Head of caudate nucleus (tissue), 42 donors: ENCODE measurements at regions not wholly inside any gene's neighbourhood (a gene's known extent, or its start where the extent isn't known, plus 50 kb on each side); places are given as distances from the start of the nearest gene placed in this dataset.
"Not testable (repeated sequence)": the region's sequence is repeated elsewhere in the genome, so short reads cannot be mapped to it uniquely, and the experiment has no call there.

ENCODE experiments used
- DNase-seq, 42 donors: peaks; one replicate each; pipeline versions ENCODE4 v3.0.0 to v3.0.0-alpha.2; 2020 to 2021; ENCODE audit warnings: mixed read lengths in 7 of 42
- intact Hi-C: fragments of 100-400 bp; cut with DNase I; formaldehyde crosslinking; loops from one replicate; pipeline ENCODE4 v1.15.0; 2022

- peak in 29 of 42 donors; percentile 2 to 45 (median 19) for DNase-seq
- intact Hi-C loops: no loop called here
Measured at GRCh38 chr3:178967177-178967532, 104.5 kb downstream of the ZMAT3 start.

GRCh38 chr3:178966299-178967176 lies 105.1 kb downstream of the ZMAT3 start:
- intact Hi-C loops: no loop called here
- peak in 20 of 42 donors; percentile 2 to 54 (median 28) for DNase-seq

- DNase-seq: no peak
- intact Hi-C loops: no loop called here
Measured at GRCh38 chr3:178964551-178964950, 107.1 kb downstream of the ZMAT3 start.

GRCh38 chr3:178960918-178961317 lies 110.7 kb downstream of the ZMAT3 start:
- intact Hi-C loops: no loop called here
- no peak for DNase-seq

- intact Hi-C loops: no loop called here
- no peak for DNase-seq
Measured at GRCh38 chr3:178960181-178960580, 111.4 kb downstream of the ZMAT3 start.

GRCh38 chr3:178950676-178951075 lies 120.9 kb downstream of the ZMAT3 start:
- intact Hi-C loops: no loop called here
- DNase-seq: no peak

- intact Hi-C loops: no loop called here
- DNase-seq: no peak
Measured at GRCh38 chr3:178949896-178950295, 121.7 kb downstream of the ZMAT3 start.

GRCh38 chr3:178948546-178948945 lies 123.1 kb downstream of the ZMAT3 start:
- intact Hi-C loops: no loop called here
- no peak for DNase-seq

- intact Hi-C loops: no loop called here
- DNase-seq: no peak
Measured at GRCh38 chr3:178947738-178948137, 123.9 kb downstream of the ZMAT3 start.

- DNase-seq, intact Hi-C loops: not testable (repeated sequence)
Measured at GRCh38 chr3:178942261-178942660, 129.3 kb downstream of the ZMAT3 start.

GRCh38 chr3:178930116-178930515 lies 141.5 kb downstream of the ZMAT3 start:
- DNase-seq: no peak
- intact Hi-C loops: no loop called here

GRCh38 chr3:178916223-178916622 lies 155.4 kb downstream of the ZMAT3 start:
- intact Hi-C loops: no loop called here
- DNase-seq: no peak

- DNase-seq: no peak
- intact Hi-C loops: no loop called here
Measured at GRCh38 chr3:178915365-178915764, 156.2 kb downstream of the ZMAT3 start.

GRCh38 chr3:178907081-178907480 lies 164.5 kb downstream of the ZMAT3 start:
- intact Hi-C loops: no loop called here
- no peak for DNase-seq

- DNase-seq: no peak
- intact Hi-C loops: no loop called here
Measured at GRCh38 chr3:178901204-178901603, 170.4 kb downstream of the ZMAT3 start.

- intact Hi-C loops: no loop called here
Measured at GRCh38 chr3:178900029-178900646, 171.5 kb downstream of the ZMAT3 start.

GRCh38 chr3:178895178-178895789 lies 176.3 kb downstream of the ZMAT3 start:
- intact Hi-C loops: no loop called here
- no peak for DNase-seq

More at GRCh38 chr3:178900029-178900646, 171.5 kb downstream of the ZMAT3 start:
- no peak for DNase-seq
